MM.1S (cell line): ENCODE measurements at regions not wholly inside any gene's neighbourhood (a gene's known extent, or its start where the extent isn't known, plus 50 kb on each side); places are given as distances from the start of the nearest gene placed in this dataset.

Experiments used
- EZH2 ChIP-seq: fragments of 300-600 bp; sonication (generic); optimal IDR thresholded peaks from 2 replicates; pipeline ENCODE3; 2017; ENCODE audit warnings: low read depth, mild to moderate bottlenecking, antibody characterized with exemption, low read length, mixed read lengths
- EZH2phosphoT487 ChIP-seq: fragments of 300-600 bp; sonication (generic); IDR thresholded peaks from 2 replicates; pipeline ENCODE4 v1.6.1; 2018; ENCODE audit warnings: antibody characterized with exemption, low read length
- TF ChIP-seq, protein P1 (sequence below): fragments of 300-600 bp; sonication (generic); IDR thresholded peaks from 2 replicates; pipeline ENCODE4 v1.5.1; 2016; ENCODE audit warnings: antibody characterized with exemption, low read length, mixed read lengths

DNA sequence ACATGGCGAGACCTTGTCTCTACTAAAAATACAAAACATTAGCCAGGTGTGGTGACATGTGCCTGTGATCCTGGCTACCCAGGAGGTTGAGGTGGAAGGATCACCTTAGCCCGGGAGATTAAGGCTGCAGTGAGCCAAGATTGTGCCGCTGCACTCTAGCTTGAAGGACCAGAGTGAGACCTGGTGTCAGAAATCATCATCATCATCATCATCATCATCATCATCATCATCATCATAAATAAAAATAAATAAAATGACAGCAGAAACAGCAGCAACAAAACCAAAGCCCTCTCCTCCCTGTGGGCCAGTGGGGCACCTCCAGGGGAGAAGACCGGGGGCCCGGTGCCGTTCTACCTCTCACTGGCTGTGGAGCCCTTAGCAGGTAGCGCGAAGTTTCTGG lies 281.9 kb upstream of the CRY1 start:
- TF ChIP-seq, protein P1, sequence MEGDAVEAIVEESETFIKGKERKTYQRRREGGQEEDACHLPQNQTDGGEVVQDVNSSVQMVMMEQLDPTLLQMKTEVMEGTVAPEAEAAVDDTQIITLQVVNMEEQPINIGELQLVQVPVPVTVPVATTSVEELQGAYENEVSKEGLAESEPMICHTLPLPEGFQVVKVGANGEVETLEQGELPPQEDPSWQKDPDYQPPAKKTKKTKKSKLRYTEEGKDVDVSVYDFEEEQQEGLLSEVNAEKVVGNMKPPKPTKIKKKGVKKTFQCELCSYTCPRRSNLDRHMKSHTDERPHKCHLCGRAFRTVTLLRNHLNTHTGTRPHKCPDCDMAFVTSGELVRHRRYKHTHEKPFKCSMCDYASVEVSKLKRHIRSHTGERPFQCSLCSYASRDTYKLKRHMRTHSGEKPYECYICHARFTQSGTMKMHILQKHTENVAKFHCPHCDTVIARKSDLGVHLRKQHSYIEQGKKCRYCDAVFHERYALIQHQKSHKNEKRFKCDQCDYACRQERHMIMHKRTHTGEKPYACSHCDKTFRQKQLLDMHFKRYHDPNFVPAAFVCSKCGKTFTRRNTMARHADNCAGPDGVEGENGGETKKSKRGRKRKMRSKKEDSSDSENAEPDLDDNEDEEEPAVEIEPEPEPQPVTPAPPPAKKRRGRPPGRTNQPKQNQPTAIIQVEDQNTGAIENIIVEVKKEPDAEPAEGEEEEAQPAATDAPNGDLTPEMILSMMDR = no peak
- TF ChIP-seq EZH2 = no peak
- TF ChIP-seq EZH2phosphoT487 = no peak
